NCI-H1930 (cell line): ENCODE measurements at regions not wholly inside any gene's neighbourhood (a gene's known extent, or its start where the extent isn't known, plus 50 kb on each side); places are given as distances from the start of the nearest gene placed in this dataset.
"Not testable (repeated sequence)": the region's sequence is repeated elsewhere in the genome, so short reads cannot be mapped to it uniquely, and the experiment has no call there.

ENCODE experiments used
- DNase-seq, 2 experiments: peaks; one replicate each; lab custom pipeline; 2025; lab: John Stamatoyannopoulos, UW

DNA sequence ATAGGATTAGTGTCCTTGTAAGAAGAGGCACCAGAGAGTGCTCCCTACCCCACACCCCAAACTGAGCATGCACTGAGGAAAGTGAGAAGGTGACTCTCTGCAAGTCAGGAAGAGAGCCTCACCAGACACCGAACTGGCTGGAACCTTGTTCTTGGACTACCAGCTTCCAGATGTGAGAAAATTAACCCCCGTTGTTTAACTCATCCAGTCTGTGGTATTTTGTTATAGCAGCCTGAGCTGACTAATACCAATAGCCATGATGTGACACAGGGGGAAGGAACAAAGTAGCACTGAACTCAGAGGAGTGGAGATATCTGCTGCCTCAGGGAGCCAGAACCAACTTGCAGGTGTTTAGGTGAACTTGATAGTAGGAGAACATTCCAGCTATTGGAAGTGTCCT lies 415.2 kb upstream of the ZMIZ1 start:
- no peak for DNase-seq

DNA sequence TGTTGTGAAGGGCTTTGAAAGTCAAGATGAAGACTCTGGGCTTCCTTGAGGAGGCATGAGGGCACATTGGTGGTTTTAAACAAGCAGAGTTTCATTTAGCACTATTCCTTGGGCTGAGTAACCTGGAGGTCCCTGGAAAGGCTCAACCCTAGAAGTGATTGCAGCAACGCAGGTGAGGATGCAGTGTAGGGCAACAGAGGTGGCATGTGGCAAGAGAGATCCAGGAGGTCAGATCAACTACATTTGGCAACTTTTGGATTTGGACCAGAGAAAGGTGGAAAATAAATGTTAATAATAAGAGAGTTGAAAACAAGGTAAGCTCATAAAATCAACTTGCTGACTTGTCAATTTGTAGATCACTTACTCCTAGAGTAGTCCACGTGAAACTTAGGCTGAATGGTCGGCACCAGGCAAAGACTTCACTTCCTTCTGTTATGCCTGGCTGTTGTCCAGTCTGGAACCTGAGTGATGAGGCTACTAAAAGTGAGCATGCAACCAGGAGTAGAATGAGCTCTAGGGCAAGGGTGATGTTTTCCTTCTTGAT lies 414.6 kb upstream of the ZMIZ1 start:
- no peak for DNase-seq

DNA sequence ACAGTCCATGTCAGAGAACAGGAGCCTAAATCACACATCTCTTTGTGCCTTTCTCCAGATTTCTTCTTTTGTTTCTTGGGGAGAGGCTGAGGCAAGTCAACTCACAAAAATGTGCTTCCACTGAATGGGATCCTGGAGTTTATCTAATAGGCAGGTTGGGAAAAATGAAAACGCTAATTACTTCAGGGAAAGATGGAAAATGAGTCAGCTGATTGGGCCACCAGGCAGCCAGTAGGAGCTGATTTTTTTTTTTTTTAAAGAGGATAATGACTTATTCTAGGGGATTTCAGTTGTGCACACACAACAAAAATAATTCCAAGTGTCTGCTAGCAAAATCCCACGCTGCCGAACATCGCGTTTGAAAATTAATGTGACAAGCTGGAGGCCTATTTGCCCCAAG lies 412.8 kb upstream of the ZMIZ1 start:
- DNase-seq: no peak

DNA sequence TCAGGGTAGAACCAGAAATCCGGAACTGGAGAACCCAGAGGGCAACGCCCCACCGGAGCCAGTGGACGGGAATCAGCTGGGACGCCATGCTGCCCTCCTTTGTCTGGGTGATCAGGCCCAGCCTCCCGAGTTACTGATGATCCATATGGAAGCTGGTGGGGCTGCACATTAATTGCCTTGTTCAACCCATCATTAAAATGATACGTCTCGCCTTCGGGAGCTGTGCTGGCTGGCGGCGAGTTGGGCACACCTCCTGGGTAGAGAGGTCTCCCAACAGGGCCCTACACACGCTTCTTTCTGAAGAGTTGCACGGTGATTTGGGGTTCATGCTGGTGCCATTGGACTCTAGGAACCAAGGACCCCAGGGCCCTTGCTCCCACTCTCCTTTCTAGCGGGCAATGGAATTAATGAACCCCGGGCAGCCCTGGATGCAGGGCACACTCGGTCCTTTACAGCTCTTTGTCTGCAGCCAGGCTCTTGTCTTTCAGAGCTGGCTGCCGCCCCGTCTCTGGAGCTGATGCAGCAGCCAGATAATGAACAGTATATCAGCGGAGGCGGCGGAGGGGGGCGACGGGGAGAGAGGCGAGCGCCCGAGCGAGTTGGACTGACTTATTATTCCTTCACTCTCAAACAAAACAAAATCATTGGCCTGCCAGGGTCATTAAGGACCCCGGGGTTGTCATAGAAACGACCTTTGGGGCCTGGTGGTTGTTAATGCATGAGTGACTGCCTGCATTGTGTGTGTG lies 412.2 kb upstream of the ZMIZ1 start:
- no peak for DNase-seq

DNA sequence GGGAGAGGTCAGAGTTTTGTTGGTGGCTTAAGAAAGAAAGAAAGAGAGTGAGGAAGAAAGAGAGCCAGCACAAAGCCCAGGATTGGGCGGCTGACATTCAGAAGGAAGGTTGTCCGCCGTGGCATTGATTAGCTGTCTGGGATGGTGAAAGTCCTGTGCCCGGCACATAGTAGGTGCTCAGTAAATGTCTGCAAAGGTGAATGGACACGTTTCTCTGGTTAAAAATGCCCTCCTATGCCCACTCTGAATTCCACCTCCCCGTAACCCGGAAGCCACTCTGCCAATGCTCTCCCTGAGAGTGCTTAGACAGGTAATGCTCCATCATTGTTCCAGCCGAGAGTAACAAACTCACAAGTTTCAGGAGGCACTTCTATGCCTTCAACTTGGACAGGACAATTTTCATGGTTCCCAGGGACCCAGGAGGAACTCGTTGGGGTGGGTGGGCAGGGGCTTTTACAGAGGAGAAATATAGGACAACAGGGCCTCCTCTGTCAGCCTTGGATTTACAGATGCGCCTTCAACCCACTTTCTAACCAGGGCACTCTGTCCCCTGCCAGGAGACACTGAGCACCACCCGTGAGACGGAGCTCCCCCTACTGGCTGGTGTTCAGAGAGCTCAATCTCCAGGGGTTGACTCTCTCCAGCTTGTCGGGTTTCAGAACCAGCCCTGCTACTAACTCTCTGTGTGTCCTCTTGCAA lies 411.5 kb upstream of the ZMIZ1 start:
- peak in 1 of 2 experiments; percentile 25 for DNase-seq

DNA sequence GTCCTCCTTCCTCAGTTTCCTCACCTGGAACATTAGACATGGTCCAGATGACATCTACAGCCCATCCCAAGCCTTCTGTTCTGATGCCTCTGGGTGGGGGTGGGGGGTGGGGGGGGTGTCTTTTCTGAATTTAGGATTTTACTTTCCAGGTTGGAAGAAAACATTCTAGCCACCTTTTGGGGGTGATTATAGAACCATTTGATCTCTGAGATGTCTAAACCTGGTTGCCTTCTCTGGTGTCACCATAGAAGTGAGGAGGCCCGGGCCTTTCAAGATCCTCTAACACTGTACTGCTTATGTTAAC lies 411.0 kb upstream of the ZMIZ1 start:
- DNase-seq: no peak

DNA sequence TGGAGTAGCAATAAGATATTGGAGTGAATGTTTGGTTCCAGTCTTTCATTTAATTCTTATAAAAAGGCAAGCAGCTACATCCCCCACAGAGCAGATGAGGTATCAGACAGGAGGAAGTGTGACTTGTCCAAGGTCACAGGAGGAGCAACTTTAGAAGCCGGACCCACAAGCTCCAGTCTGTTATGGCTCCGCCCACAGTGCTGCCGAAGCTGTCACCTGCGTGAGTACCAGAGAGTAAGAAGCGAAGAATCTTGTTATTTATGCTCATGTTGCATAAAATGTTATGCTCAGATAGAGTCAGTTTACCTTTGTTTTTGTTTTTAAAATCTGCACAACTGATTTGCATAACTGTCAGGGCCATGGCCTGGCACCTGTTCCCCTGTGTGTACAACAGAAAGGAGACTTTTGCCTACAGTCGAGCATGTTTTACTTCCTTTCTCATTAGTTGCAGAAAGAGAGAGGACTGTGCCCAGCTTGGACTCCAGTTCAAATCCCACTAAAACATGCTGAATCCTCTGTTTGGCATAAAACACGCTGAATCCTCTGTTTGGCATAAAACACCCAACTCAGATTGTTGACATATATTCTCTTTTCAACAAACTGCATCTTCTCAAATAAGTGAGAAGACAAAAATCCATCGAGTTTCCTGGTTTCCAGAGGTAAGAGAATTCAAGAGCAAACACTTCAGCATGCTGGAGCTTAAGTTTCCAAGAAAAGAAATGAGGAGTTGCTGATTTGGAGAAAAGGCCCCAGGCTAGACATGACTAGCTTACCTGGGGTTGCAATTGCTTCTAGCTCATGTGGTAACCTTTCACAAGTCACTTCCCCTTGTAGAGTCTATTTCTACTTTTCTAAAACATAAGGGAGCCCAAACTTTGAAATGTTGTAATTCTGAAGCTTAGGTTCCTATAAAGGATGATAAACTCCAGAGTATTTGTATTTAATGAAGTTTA lies 409.8 kb upstream of the ZMIZ1 start:
- no peak for DNase-seq

DNA sequence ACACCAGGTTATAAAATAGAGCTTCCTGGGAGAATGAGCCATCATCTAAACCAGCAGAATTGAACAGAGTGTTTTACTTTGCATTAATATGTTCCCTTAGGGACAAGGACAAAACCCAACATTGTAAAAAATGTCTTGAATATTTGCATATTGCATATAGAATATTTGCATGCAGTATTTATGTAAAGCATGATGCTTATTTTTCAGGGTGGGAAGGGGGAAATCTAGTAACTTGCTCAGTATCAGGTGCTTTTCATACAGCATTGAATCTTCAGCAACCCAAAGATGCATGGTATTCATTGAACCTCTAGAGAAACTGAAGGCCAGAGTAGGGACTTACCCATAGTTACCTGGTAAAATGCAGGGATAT lies 409.2 kb upstream of the ZMIZ1 start:
- no peak for DNase-seq

DNA sequence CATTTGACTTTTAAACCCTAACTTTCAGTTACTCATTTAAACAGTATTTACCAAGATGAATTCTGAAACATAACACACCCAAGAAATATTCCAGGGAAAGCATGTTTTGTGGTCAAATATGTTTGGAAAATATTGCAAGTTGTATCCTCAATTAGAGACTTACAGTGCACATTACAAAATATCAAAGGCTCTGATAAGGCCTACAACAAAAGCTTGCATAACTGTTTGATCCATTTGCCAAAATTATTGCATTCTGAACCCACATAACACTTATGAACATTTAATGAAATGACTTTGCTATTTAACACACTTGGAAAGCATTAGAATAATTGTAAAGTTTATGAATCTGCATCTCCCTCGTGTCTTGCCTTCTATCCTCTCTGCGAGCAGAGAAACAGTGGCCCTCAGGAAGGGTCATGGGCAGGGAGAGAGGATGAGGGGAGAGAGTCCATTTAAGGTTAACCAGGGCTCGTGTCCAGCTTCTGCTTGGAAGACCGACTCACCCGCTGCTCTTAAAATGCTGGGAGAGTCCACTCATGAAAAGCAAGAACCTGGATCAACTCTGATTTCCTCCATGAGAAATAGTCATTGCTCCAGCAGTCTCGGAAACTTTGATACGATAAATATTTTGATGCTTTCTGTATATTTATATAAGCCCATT lies 408.2 kb upstream of the ZMIZ1 start:
- no peak for DNase-seq

DNA sequence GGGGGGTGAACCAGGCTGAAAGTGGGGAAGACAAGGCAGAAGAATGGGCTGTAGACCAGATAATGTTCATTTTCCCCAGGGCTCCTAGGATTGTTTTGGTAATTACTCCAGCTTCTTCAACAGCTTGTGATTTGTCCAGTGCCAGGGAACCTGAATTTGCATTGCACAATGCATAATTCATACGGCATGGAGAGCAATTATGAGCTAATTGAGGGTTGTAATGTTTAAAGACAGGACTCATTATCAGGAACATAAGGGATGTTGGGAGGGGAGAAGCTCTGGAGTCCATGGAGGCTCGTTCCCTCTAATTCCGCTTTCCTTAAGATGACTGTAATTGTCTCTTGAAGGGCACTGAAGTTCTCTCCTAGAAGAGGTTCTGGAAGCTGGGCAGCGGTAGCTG lies 405.0 kb upstream of the ZMIZ1 start:
- DNase-seq: no peak

DNA sequence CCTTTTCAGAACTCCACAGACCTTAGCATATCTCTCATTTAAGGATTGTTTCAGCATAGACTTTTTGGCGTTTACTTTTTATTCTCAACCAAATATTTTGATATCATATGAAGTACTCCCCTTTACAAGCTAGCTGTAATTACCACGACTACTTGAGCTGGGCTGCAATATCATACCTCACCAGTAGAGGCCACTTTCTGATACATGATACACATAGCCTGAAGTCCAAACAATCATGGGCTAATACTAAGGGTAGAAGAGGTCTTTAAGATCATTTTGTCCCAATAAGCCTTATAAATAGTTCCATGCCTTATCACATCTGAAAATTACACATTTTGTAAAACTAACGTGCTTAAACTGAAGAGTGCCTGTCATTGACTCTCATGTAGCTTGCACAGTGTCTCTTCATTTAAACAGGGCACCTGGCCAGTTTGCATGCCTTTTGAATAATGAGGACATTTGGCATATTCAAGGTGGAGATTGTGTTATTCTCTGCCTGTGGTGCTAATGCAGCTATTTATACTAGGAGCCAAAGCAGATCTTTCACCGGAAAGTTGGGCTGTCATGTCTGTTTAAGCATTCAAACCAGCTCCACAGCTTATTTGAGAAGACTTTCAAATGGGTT lies 403.7 kb upstream of the ZMIZ1 start:
- DNase-seq: no peak

DNA sequence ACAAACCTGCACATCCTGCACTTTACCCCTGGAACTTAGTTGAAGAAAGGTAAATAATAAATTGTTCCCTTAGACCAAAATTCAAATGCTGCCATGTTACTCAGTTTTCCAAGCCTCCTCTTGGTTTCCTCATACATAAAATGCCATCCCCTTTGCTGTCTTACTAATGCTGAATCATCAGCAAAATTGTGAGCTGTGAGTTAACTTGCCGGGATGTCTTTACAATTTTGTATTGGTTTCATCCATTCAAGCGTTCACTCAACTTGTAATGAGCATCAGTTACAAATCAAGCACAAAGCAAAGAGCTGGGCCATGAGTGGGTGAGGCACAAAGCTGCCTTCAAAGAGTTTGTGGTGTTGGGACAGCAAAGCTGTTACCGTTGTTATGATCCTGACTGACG lies 395.8 kb upstream of the ZMIZ1 start:
- DNase-seq: no peak

DNA sequence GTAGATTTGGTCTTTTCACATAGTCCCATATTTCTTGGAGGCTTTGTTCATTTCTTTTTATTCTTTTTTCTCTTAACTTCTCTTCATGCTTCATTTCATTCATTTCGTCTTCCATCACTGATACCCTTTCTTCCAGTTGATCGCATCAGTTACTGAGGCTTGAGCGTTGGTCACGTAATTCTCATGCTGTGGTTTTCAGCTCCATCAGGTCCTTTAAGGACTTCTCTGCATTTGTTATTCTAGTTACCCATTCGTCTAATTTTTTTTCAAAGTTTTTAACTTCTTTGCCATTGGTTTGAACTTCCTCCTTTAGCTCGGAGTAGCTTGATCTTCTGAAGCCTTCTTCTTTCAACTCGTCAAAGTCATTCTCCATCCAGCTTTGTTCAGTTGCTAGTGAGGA lies 387.6 kb upstream of the ZMIZ1 start:
- DNase-seq: not testable (repeated sequence)

DNA sequence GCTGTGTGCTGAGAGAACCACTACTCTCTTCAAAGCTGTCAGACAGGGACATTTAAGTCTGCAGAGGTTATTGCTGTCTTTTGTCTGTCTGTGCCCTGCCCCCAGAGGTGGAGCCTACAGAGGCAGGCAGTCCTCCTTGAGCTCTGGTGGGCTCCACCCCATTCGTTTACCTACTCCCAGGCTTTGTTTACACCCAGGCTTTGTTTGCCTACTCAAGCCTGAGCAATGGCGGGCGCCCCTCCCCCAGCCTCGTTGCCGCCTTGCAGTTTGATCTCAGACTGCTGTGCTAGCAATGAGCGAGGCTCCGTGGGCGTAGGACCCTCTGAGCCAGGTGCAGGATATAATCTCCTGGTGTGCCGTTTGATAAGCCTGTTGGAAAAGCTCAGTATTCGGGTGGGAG lies 386.8 kb upstream of the ZMIZ1 start:
- not testable (repeated sequence) for DNase-seq

DNA sequence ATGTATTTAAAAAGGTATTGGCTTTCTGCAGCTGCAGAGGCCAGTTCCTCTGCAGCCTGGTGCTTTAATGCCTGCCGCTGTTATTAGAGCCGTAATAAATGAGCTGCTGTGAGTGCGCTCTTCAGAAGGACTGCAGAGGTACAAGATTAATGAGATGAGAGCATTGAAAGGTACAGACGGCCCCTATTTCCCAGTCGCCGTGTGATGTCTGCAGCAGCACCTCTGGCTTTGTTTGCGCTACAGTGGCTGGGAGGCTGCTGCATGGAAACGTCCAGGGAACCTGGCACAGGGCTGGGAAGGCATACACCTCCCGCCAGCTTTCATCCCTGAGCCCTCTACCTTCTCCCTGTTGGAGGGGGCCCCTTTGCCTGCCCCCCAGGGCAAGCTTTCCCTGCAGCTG lies 383.8 kb upstream of the ZMIZ1 start:
- no peak for DNase-seq

DNA sequence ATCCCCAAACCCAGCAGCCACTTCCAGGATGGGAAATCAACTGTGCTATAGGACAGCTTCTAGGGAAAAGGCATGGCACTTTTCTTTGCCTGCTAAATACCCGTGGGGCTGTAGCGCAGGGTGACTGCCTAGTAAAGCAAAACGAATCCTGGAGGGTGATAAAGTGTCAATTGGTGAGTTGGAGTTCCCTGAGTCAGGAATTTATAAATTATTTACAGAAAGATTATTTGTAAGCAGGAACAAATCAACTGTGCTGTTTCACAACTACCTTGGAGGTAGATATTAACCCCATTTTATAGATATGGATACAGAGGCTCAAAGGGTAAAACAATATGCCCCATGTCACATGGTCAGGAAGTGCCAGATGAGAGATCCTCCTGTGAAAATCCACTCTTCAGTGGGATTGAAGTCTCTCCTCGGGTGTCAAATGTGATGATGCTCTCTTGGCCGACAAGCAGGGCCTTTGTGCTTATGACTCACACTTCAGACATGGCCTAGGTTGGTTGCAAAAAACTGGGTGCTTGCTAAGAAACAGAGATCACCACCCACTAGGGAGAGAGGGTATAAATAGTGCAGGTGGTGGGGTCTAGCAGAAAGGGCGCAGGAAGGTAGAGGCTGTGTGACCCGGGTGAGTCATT lies 383.2 kb upstream of the ZMIZ1 start:
- DNase-seq: no peak

DNA sequence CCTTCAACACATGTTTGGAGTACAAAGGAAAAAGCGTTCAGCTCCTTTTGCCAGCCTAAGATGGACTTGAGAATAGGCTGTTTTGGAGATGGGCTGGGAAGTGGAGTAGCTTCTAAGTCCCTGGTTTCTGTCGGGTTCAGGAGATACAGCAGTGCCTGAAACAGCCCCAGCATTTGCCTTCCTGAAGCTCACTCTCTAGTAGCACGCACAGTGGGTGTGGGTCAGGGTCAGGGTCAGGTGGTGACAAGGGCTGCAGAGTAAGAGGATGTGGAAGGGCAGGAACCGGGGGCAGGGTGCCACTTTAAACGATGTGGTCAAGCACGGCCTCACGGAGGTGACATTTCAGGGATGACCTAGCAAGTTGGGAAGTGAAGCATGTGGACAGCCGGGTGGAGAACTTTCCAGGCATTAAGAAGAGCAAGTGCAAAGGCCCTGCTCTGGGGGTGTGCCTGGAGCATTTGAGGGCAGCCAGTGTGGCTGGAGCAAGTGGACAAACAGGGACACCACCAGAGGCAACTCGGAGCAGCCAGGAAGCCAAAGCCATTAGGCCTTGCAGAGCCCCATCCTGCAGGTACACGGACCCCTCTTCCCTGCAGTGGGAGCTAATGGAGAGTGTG lies 382.2 kb upstream of the ZMIZ1 start:
- DNase-seq: no peak

DNA sequence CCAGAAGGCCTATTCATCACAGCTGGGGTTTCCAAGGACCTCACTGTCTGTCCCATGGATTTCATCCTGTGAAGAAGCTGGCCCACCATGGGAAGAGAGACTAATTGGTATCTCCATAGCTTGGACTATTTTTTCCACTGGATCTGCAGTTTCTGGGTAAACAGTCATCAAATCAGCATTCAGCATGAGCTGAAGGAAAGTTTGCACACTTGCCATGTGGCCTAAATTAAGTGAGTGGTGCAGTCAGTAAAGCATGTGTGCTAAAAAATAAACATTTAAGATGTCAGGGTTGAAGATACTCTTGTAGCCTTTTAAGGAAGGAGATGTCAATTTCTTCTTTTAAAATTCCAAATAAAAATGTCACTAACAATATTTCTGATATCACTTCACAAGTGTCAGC lies 381.1 kb upstream of the ZMIZ1 start:
- no peak for DNase-seq

DNA sequence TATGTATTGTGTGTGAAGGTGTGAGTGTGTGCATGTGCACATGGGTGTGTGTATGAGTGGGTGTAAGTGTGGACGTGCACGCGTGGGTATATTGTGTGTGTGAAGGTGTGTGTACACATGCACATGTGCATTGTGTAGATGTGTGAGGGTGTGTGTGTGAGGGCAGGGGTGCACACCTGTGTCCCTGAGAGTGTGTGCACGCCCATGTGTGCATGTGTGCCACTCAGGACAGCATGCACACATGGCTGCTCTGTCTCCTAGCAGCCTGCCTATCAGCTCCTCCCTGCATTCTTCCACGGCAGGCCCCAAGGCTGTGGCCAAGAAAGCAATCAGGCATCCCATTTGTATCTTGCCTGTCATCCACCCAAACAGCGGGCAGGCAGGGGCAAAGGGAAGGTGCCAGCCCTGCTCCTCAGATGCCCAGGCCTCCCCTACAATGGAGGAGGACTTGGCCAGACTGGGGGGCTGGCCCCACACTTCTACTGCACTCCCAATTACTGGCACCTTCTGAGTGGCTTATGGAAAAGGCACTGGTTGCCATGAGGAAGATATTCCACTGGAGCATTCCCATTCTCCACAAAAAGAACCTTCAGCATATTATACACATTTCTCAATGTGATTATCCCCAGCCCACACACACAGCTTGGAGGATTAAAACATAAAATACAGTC lies 380.4 kb upstream of the ZMIZ1 start:
- no peak for DNase-seq
